HCT116 (cell line): ENCODE measurements at regions not wholly inside any gene's neighbourhood (a gene's known extent, or its start where the extent isn't known, plus 50 kb on each side); places are given as distances from the start of the nearest gene placed in this dataset.

Experiments
- ATAC-seq: fragments of 200-7000 bp; cut with Tn5 transposase; 2 replicates; pipeline ENCODE4 v1.9.1; 2020; ENCODE audit warnings: mild to moderate bottlenecking, moderate library complexity
- BruUV-seq: library from RNA; stranded (reverse); fragments of 400-500 nt; replicated peaks from 2 replicates; lab custom pipeline; 2021; lab: Mats Ljungman, UMichigan
- CTCF ChIA-PET: fragments of 300-600 bp; sonication (Branson Sonifier 250); formaldehyde crosslinking; loops from one replicate; lab custom pipeline; 2021; ENCODE audit warnings: antibody characterized with exemption; lab: Charles Lee
- POLR2A ChIA-PET: fragments of 300-600, 350-600 bp; sonication (Branson Sonifier 250); formaldehyde crosslinking; loops from one replicate; lab custom pipeline; 2021; ENCODE audit warnings: antibody characterized with exemption; lab: Charles Lee
- RAD21 ChIA-PET, 2 experiments: fragments of 300-600 bp; sonication (Branson Sonifier 250); formaldehyde crosslinking; loops; one replicate each; lab custom pipeline; 2023; ENCODE audit warnings: low total read pairs in 2 of 2; ENCODE audit not compliant: uncharacterized antibody in 2 of 2, unreplicated experiment in 2 of 2, low non-redundant PET in 1 of 2; lab: Charles Lee
- DNase-seq: peaks from one replicate; pipeline ENCODE4 v3.0.0-alpha.2; 2010; ENCODE audit warnings: low read depth, low spot score
- H2AFZ ChIP-seq: fragments of 200-600 bp; shearing (Covaris generic), sonication (generic); 2 replicates; pipeline ENCODE4 v1.6.1; 2017; ENCODE audit warnings: low read depth, mixed run types, mixed read lengths, antibody characterized with exemption, low read length; ENCODE audit not compliant: poor library complexity, severe bottlenecking
- H3K27ac ChIP-seq: 2 replicates; pipeline ENCODE4 v1.5.1; 2012; ENCODE audit warnings: low read depth, low read length
- H3K27me3 ChIP-seq: fragments of 200-600 bp; sonication (generic); 2 replicates; pipeline ENCODE4 v1.6.1; 2016; ENCODE audit warnings: mixed run types, low read length, mixed read lengths; ENCODE audit not compliant: insufficient read depth
- H3K36me3 ChIP-seq, 2 experiments: fragments of 200-500 bp in 1 of 2; fragments of 200-600 bp in 1 of 2; sonication (Bioruptor generic) in 1 of 2; sonication (generic) in 1 of 2; 2 replicates each; pipeline versions ENCODE4 v1.5.1 to v1.6.1; 2014 to 2016; ENCODE audit warnings: low read length in 2 of 2, inconsistent platforms in 1 of 2, mixed read lengths in 1 of 2, mixed run types in 1 of 2; ENCODE audit not compliant: insufficient read depth in 2 of 2, control insufficient read depth in 1 of 2
- H3K4me1 ChIP-seq, 2 experiments: fragments of 200-600 bp in 1 of 2; sonication (generic) in 1 of 2; 2 replicates each; pipeline versions ENCODE4 v1.5.1 to v1.6.1; 2012 to 2017; ENCODE audit warnings: low read length in 2 of 2, inconsistent platforms in 1 of 2, mild to moderate bottlenecking in 1 of 2, mixed read lengths in 1 of 2, mixed run types in 1 of 2, moderate library complexity in 1 of 2; ENCODE audit not compliant: insufficient read depth in 2 of 2, control insufficient read depth in 1 of 2
- H3K4me2 ChIP-seq: fragments of 200-600 bp; sonication (generic); 2 replicates; pipeline ENCODE4 v1.6.1; 2017; ENCODE audit warnings: mixed run types, low read length, mixed read lengths
- H3K4me3 ChIP-seq, 2 experiments: fragments of 200-600 bp in 1 of 2; sonication (generic) in 1 of 2; replicated peaks in 1 of 2; 2 replicates each; pipeline ENCODE4 v1.5.1; 2011 to 2016; ENCODE audit warnings: low read length in 2 of 2, control low read depth in 1 of 2, low read depth in 1 of 2, mild to moderate bottlenecking in 1 of 2, mixed read lengths in 1 of 2, mixed run types in 1 of 2
- H3K79me2 ChIP-seq: fragments of 200-600 bp; sonication (generic); 2 replicates; pipeline ENCODE4 v1.6.1; 2017; ENCODE audit warnings: mild to moderate bottlenecking, mixed run types, low read length, moderate library complexity, mixed read lengths; ENCODE audit not compliant: insufficient read depth
- H3K9ac ChIP-seq: fragments of 200-600 bp; sonication (generic); 2 replicates; pipeline ENCODE4 v1.6.1; 2016; ENCODE audit warnings: low read length, mixed read lengths
- H3K9me2 ChIP-seq: fragments of 200-600 bp; sonication (generic), shearing (Covaris generic); 2 replicates; pipeline ENCODE4 v1.6.1; 2017; ENCODE audit warnings: mixed run types, mild to moderate bottlenecking, moderate library complexity; ENCODE audit not compliant: insufficient read depth
- H3K9me3 ChIP-seq, 2 experiments: fragments of 200-500 bp in 1 of 2; fragments of 200-600 bp in 1 of 2; sonication (Bioruptor generic) in 1 of 2; sonication (generic) in 1 of 2; 2 replicates each; pipeline ENCODE4 v1.6.1; 2014 to 2017; ENCODE audit warnings: low read length in 2 of 2, mixed read lengths in 2 of 2, inconsistent platforms in 1 of 2, low read depth in 1 of 2, mild to moderate bottlenecking in 1 of 2, mixed run types in 1 of 2, moderate library complexity in 1 of 2; ENCODE audit not compliant: control insufficient read depth in 1 of 2, insufficient read depth in 1 of 2
- H4K20me1 ChIP-seq: fragments of 200-600 bp; sonication (generic), shearing (Covaris generic); 2 replicates; pipeline ENCODE4 v1.6.1; 2017; ENCODE audit warnings: mixed run types, mild to moderate bottlenecking, moderate library complexity; ENCODE audit not compliant: insufficient read depth
- ATF3 ChIP-seq: IDR thresholded peaks from 2 replicates; pipeline ENCODE4 v1.6.1; 2012
- CTCF ChIP-seq, 3 experiments: fragments of 200-600 bp in 1 of 3; sonication (generic) in 1 of 3; IDR thresholded peaks in 2 of 3; conservative IDR thresholded peaks in 1 of 3; 2 replicates each; pipeline ENCODE4 v1.5.1; 2012 to 2017; ENCODE audit warnings: low read depth in 2 of 3, low read length in 2 of 3, antibody characterized with exemption in 1 of 3, borderline replicate concordance in 1 of 3, control low read depth in 1 of 3, mild to moderate bottlenecking in 1 of 3, mixed read lengths in 1 of 3, mixed run types in 1 of 3, moderate library complexity in 1 of 3; ENCODE audit not compliant: insufficient read depth in 1 of 3
- EZH2 ChIP-seq: fragments of 200-600 bp; sonication (generic); IDR thresholded peaks from 2 replicates; pipeline ENCODE4 v1.6.1; 2017; ENCODE audit warnings: antibody characterized with exemption, mixed run types
- RAD21 ChIP-seq: IDR thresholded peaks from 2 replicates; pipeline ENCODE4 v1.6.1; 2012; ENCODE audit warnings: low read depth, mild to moderate bottlenecking
- TCF7L2 ChIP-seq: IDR thresholded peaks from 2 replicates; pipeline ENCODE4 v1.7.0; 2011; ENCODE audit warnings: borderline replicate concordance, inconsistent platforms; ENCODE audit not compliant: insufficient read depth, insufficient read length; ENCODE audit errors: extremely low read depth
- intact Hi-C: fragments of 100-400 bp; cut with micrococcal nuclease; formaldehyde crosslinking; loops from 2 replicates; pipeline ENCODE4 v1.10.0; 2022

- TF ChIP-seq ATF3 = no peak
Observed at GRCh38 chr4:27350161-27350560, 489.5 kb downstream of the STIM2 start (continued).

- ChIA-PET RAD21 (interaction anchor here in 1 of 2 experiments (1.0 kb wide), 1 partner anchor 309 kb away, joined by 3 read pairs; no protein-coding TSS in a partner anchor), CTCF (interaction anchor here (1.0 to 1.4 kb wide), 3 partner anchors 87 to 340 kb away, joined by 3 read pairs; no protein-coding TSS in a partner anchor), POLR2A (no interaction called here)
- Histone ChIP-seq H3K27me3 (no peaks in the 10 kb centered on the region), H3K4me1 (peaks cover 0 to 6% of the 10 kb centered on the region in 2 experiments; a peak in 1 of 4 replicates), H4K20me1 (no peaks in the 10 kb centered on the region), H3K9me3 (no peaks in the 10 kb centered on the region), H2AFZ (no peak overlapping the region), H3K9me2 (no peaks in the 10 kb centered on the region), H3K27ac (no peak overlapping the region), H3K4me3 (no peak overlapping the region), H3K36me3 (no peaks in the 10 kb centered on the region), H3K4me2 (no peak overlapping the region), H3K79me2 (no peaks in the 10 kb centered on the region), H3K9ac (no peak overlapping the region)
- ATAC-seq = peak; percentile 62; the same call in 1 of the 2 replicates
- TF ChIP-seq RAD21 = peak; percentile 62
- no peak for TF ChIP-seq EZH2
- TF ChIP-seq TCF7L2 = no peak
- peak; percentile 21 to 45 (median 33); a peak in 5 of 6 replicates for TF ChIP-seq CTCF (IDR thresholded peaks at IDR 0.05 in 2 of 3, conservative IDR thresholded peaks at IDR 0.05 in 1 of 3; ENCODE audit: borderline replicate concordance in 1 of 3, insufficient read depth in 1 of 3, low read depth in 2 of 3, low read length in 2 of 3)
- DNase-seq = no peak
- intact Hi-C loops = loop anchor here (5.0 kb wide), 1 partner anchor 275 kb away; no protein-coding TSS in a partner anchor
- no TSS peak for BruUV-seq
Observed at GRCh38 chr4:27357283-27357682, 496.6 kb downstream of the STIM2 start.
